ENCODE measurements at regions not wholly inside any gene's neighbourhood (a gene's known extent, or its start where the extent isn't known, plus 50 kb on each side); places are given as distances from the start of the nearest gene placed in this dataset.

- Histone ChIP-seq H3K27ac (ENCODE audit: low read depth in 1 of 2, low read length in 2 of 2) (no peak overlapping the region), H3K4me3 (ENCODE audit: low read length in 2 of 2) (no peak overlapping the region), H3K36me3 (ENCODE audit: control insufficient read depth in 1 of 2, insufficient read depth in 2 of 2, low read length in 1 of 2) (no peaks in the 10 kb centered on the region), H3K4me1 (ENCODE audit: control insufficient read depth in 1 of 2, insufficient read depth in 2 of 2, low read length in 2 of 2) (no peaks in the 10 kb centered on the region), H3K27me3 (ENCODE audit: control insufficient read depth in 1 of 2, insufficient read depth in 2 of 2, low read length in 1 of 2) (no peaks in the 10 kb centered on the region), H3K9me3 (ENCODE audit: control insufficient read depth, low read length) (no peaks in the 10 kb centered on the region)
- WGBS, 2 donors, result 86 to 90% methylated on average over 4 of the region's 4 CpGs
- DNase-seq, result no peak
- ATAC-seq (ENCODE audit: low FRiP score), result no peak
- intact Hi-C loops (cut with DNase I), result no loop called here
Observed at GRCh38 chr5:143751342-143751741, 60.6 kb upstream of the HMHB1 start.

- no peak overlapping the region for H3K27ac ChIP-seq (ENCODE audit: low read depth in 1 of 2, low read length in 2 of 2)
- H3K36me3 ChIP-seq (ENCODE audit: control insufficient read depth in 1 of 2, insufficient read depth in 2 of 2, low read length in 1 of 2), result no peaks in the 10 kb centered on the region
- no peak overlapping the region for H3K4me3 ChIP-seq (ENCODE audit: low read length in 2 of 2)
- intact Hi-C loops (cut with DNase I), result no loop called here
- no peaks in the 10 kb centered on the region for H3K9me3 ChIP-seq (ENCODE audit: control insufficient read depth, low read length)
- H3K4me1 ChIP-seq (ENCODE audit: control insufficient read depth in 1 of 2, insufficient read depth in 2 of 2, low read length in 2 of 2), result no peaks in the 10 kb centered on the region
- no peak for DNase-seq
- peak; percentile 46 for ATAC-seq (ENCODE audit: low FRiP score)
- H3K27me3 ChIP-seq (ENCODE audit: control insufficient read depth in 1 of 2, insufficient read depth in 2 of 2, low read length in 1 of 2), result no peaks in the 10 kb centered on the region
Observed at GRCh38 chr5:143749581-143750205, 62.3 kb upstream of the HMHB1 start.

GRCh38 chr5:143748516-143748915 is 63.4 kb upstream of the HMHB1 start:
- H3K9me3 ChIP-seq (ENCODE audit: control insufficient read depth, low read length), result no peaks in the 10 kb centered on the region
- DNase-seq (no peak), ATAC-seq (ENCODE audit: low FRiP score) (no peak)
- H3K4me1 ChIP-seq (ENCODE audit: control insufficient read depth in 1 of 2, insufficient read depth in 2 of 2, low read length in 2 of 2), result no peaks in the 10 kb centered on the region
- H3K27ac ChIP-seq (ENCODE audit: low read depth in 1 of 2, low read length in 2 of 2), result no peak overlapping the region
- 57 to 62% methylated on average over 1 of the region's 1 CpG for WGBS, 2 donors
- H3K36me3 ChIP-seq (ENCODE audit: control insufficient read depth in 1 of 2, insufficient read depth in 2 of 2, low read length in 1 of 2), result no peaks in the 10 kb centered on the region
- no peak overlapping the region for H3K4me3 ChIP-seq (ENCODE audit: low read length in 2 of 2)
- intact Hi-C loops (cut with DNase I), result no loop called here
- H3K27me3 ChIP-seq (ENCODE audit: control insufficient read depth in 1 of 2, insufficient read depth in 2 of 2, low read length in 1 of 2), result no peaks in the 10 kb centered on the region

- Histone ChIP-seq H3K4me1 (ENCODE audit: control insufficient read depth in 1 of 2, insufficient read depth in 2 of 2, low read length in 2 of 2) (peaks cover 0 to 2% of the 10 kb centered on the region in 2 donors), H3K36me3 (ENCODE audit: control insufficient read depth in 1 of 2, insufficient read depth in 2 of 2, low read length in 1 of 2) (no peaks in the 10 kb centered on the region), H3K27me3 (ENCODE audit: control insufficient read depth in 1 of 2, insufficient read depth in 2 of 2, low read length in 1 of 2) (no peaks in the 10 kb centered on the region), H3K27ac (ENCODE audit: low read depth in 1 of 2, low read length in 2 of 2) (no peak overlapping the region), H3K4me3 (ENCODE audit: low read length in 2 of 2) (no peak overlapping the region), H3K9me3 (ENCODE audit: control insufficient read depth, low read length) (no peaks in the 10 kb centered on the region)
- WGBS, 2 donors, result 76 to 77% methylated on average over 5 of the region's 5 CpGs
- ATAC-seq (ENCODE audit: low FRiP score), result no peak
- DNase-seq, result no peak
- intact Hi-C loops (cut with DNase I), result no loop called here
Observed at GRCh38 chr5:143742951-143743350, 69.0 kb upstream of the HMHB1 start.

- Histone ChIP-seq H3K4me1 (ENCODE audit: control insufficient read depth in 1 of 2, insufficient read depth in 2 of 2, low read length in 2 of 2) (peaks cover 0 to 2% of the 10 kb centered on the region in 2 donors), H3K27ac (ENCODE audit: low read depth in 1 of 2, low read length in 2 of 2) (no peak overlapping the region), H3K27me3 (ENCODE audit: control insufficient read depth in 1 of 2, insufficient read depth in 2 of 2, low read length in 1 of 2) (no peaks in the 10 kb centered on the region), H3K9me3 (ENCODE audit: control insufficient read depth, low read length) (no peaks in the 10 kb centered on the region), H3K36me3 (ENCODE audit: control insufficient read depth in 1 of 2, insufficient read depth in 2 of 2, low read length in 1 of 2) (no peaks in the 10 kb centered on the region), H3K4me3 (ENCODE audit: low read length in 2 of 2) (no peak overlapping the region)
- ATAC-seq (ENCODE audit: low FRiP score) (no peak), DNase-seq (no peak)
- 90 to 92% methylated on average over 3 to 4 of the region's 4 CpGs for WGBS, 2 donors
- intact Hi-C loops (cut with DNase I), result no loop called here
Observed at GRCh38 chr5:143741421-143741820, 70.5 kb upstream of the HMHB1 start.

- H3K4me1 ChIP-seq (ENCODE audit: control insufficient read depth in 1 of 2, insufficient read depth in 2 of 2, low read length in 2 of 2), result peaks cover 0 to 2% of the 10 kb centered on the region in 2 donors
- no peaks in the 10 kb centered on the region for H3K9me3 ChIP-seq (ENCODE audit: control insufficient read depth, low read length)
- H3K4me3 ChIP-seq (ENCODE audit: low read length in 2 of 2), result no peak overlapping the region
- 96 to 97% methylated on average over 1 of the region's 1 CpG for WGBS, 2 donors
- no peaks in the 10 kb centered on the region for H3K27me3 ChIP-seq (ENCODE audit: control insufficient read depth in 1 of 2, insufficient read depth in 2 of 2, low read length in 1 of 2)
- no peak for ATAC-seq (ENCODE audit: low FRiP score)
- intact Hi-C loops (cut with DNase I), result no loop called here
- no peak for DNase-seq
- no peak overlapping the region for H3K27ac ChIP-seq (ENCODE audit: low read depth in 1 of 2, low read length in 2 of 2)
- no peaks in the 10 kb centered on the region for H3K36me3 ChIP-seq (ENCODE audit: control insufficient read depth in 1 of 2, insufficient read depth in 2 of 2, low read length in 1 of 2)
Observed at GRCh38 chr5:143740956-143741355, 71.0 kb upstream of the HMHB1 start.

GRCh38 chr5:143739746-143740145 is 72.2 kb upstream of the HMHB1 start:
- DNase-seq (no peak), ATAC-seq (ENCODE audit: low FRiP score) (no peak)
- H3K4me1 ChIP-seq (ENCODE audit: control insufficient read depth in 1 of 2, insufficient read depth in 2 of 2, low read length in 2 of 2), result peaks cover 0 to 2% of the 10 kb centered on the region in 2 donors
- H3K36me3 ChIP-seq (ENCODE audit: control insufficient read depth in 1 of 2, insufficient read depth in 2 of 2, low read length in 1 of 2), result no peaks in the 10 kb centered on the region
- intact Hi-C loops (cut with DNase I), result no loop called here
- no peak overlapping the region for H3K27ac ChIP-seq (ENCODE audit: low read depth in 1 of 2, low read length in 2 of 2)
- 90 to 98% methylated on average over 1 of the region's 1 CpG for WGBS, 2 donors
- no peaks in the 10 kb centered on the region for H3K27me3 ChIP-seq (ENCODE audit: control insufficient read depth in 1 of 2, insufficient read depth in 2 of 2, low read length in 1 of 2)
- no peaks in the 10 kb centered on the region for H3K9me3 ChIP-seq (ENCODE audit: control insufficient read depth, low read length)
- no peak overlapping the region for H3K4me3 ChIP-seq (ENCODE audit: low read length in 2 of 2)

- no peak for DNase-seq
- 80 to 86% methylated on average over 2 of the region's 2 CpGs for WGBS, 2 donors
- no peaks in the 10 kb centered on the region for H3K9me3 ChIP-seq (ENCODE audit: control insufficient read depth, low read length)
- ATAC-seq (ENCODE audit: low FRiP score), result no peak
- H3K4me3 ChIP-seq (ENCODE audit: low read length in 2 of 2), result no peak overlapping the region
- H3K36me3 ChIP-seq (ENCODE audit: control insufficient read depth in 1 of 2, insufficient read depth in 2 of 2, low read length in 1 of 2), result no peaks in the 10 kb centered on the region
- H3K27ac ChIP-seq (ENCODE audit: low read depth in 1 of 2, low read length in 2 of 2), result no peak overlapping the region
- H3K4me1 ChIP-seq (ENCODE audit: control insufficient read depth in 1 of 2, insufficient read depth in 2 of 2, low read length in 2 of 2), result peaks cover 0 to 2% of the 10 kb centered on the region in 2 donors
- intact Hi-C loops (cut with DNase I), result no loop called here
- no peaks in the 10 kb centered on the region for H3K27me3 ChIP-seq (ENCODE audit: control insufficient read depth in 1 of 2, insufficient read depth in 2 of 2, low read length in 1 of 2)
Observed at GRCh38 chr5:143738417-143739401, 73.3 kb upstream of the HMHB1 start.

- Histone ChIP-seq H3K27me3 (ENCODE audit: control insufficient read depth in 1 of 2, insufficient read depth in 2 of 2, low read length in 1 of 2) (no peaks in the 10 kb centered on the region), H3K4me3 (ENCODE audit: low read length in 2 of 2) (no peak overlapping the region), H3K4me1 (ENCODE audit: control insufficient read depth in 1 of 2, insufficient read depth in 2 of 2, low read length in 2 of 2) (no peaks in the 10 kb centered on the region), H3K27ac (ENCODE audit: low read depth in 1 of 2, low read length in 2 of 2) (no peak overlapping the region), H3K9me3 (ENCODE audit: control insufficient read depth, low read length) (no peaks in the 10 kb centered on the region), H3K36me3 (ENCODE audit: control insufficient read depth in 1 of 2, insufficient read depth in 2 of 2, low read length in 1 of 2) (no peaks in the 10 kb centered on the region)
- DNase-seq (no peak), ATAC-seq (ENCODE audit: low FRiP score) (no peak)
- intact Hi-C loops (cut with DNase I), result no loop called here
- WGBS, 2 donors, result 44 to 63% methylated on average over 3 of the region's 3 CpGs
Observed at GRCh38 chr5:143737062-143737461, 74.9 kb upstream of the HMHB1 start.

All from aorta (tissue), 5 donors.